ENCODE measurements at regions not wholly inside any gene's neighbourhood (a gene's known extent, or its start where the extent isn't known, plus 50 kb on each side); places are given as distances from the start of the nearest gene placed in this dataset.

DNA sequence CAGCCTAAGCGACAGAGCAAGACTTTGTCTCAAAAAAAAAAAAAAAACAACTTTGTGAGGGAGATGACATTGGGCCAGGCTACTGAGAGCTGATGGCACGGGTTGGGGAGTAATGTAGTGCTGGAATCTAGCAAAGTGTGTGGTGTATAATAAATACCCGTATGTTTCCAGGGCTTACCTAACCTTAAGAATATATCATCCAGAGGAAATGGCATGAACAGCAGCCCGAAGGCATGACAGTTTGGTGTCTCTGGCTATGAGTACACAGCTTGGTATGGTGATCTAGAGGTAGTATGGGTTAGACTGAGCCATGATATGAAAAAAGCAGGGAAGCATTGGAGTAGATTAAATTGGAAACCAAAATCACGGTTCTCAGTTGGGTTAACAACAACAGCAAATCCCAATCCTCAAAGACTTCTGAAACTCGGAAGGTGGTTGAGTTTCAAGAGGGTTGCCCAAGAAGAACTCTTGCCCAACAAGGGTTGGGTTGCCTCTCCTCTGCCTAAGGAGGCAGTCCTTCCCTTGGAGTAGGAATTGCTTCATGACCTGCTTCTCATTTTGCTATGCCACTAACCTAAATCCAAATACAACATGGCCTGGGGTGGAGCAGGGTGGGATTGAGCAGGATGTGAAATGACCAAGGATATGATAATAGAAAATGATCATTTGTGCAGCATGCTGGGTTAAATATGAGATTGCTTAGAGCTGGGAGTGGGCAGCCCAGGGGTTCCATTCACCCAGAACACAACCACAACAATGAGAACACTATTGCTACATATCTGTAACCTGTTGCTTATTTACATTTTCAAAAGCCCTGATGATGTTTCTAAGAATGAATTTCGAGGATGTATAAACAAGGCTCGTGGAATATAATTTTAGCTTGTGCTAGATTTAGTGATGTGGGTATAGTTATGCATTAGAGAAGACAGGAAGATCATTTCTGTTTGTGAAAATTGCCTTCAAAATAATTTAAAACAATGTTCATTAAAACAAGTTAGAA is 64.6 kb upstream of the ZFR start:
- TF ChIP-seq, protein P1, sequence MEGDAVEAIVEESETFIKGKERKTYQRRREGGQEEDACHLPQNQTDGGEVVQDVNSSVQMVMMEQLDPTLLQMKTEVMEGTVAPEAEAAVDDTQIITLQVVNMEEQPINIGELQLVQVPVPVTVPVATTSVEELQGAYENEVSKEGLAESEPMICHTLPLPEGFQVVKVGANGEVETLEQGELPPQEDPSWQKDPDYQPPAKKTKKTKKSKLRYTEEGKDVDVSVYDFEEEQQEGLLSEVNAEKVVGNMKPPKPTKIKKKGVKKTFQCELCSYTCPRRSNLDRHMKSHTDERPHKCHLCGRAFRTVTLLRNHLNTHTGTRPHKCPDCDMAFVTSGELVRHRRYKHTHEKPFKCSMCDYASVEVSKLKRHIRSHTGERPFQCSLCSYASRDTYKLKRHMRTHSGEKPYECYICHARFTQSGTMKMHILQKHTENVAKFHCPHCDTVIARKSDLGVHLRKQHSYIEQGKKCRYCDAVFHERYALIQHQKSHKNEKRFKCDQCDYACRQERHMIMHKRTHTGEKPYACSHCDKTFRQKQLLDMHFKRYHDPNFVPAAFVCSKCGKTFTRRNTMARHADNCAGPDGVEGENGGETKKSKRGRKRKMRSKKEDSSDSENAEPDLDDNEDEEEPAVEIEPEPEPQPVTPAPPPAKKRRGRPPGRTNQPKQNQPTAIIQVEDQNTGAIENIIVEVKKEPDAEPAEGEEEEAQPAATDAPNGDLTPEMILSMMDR (IDR thresholded peaks at IDR 0.05), result no peak
- TF ChIP-seq EP300 (IDR thresholded peaks at IDR 0.05), result no peak
